ENCODE measurements at regions not wholly inside any gene's neighbourhood (a gene's known extent, or its start where the extent isn't known, plus 50 kb on each side); places are given as distances from the start of the nearest gene placed in this dataset.

DNA sequence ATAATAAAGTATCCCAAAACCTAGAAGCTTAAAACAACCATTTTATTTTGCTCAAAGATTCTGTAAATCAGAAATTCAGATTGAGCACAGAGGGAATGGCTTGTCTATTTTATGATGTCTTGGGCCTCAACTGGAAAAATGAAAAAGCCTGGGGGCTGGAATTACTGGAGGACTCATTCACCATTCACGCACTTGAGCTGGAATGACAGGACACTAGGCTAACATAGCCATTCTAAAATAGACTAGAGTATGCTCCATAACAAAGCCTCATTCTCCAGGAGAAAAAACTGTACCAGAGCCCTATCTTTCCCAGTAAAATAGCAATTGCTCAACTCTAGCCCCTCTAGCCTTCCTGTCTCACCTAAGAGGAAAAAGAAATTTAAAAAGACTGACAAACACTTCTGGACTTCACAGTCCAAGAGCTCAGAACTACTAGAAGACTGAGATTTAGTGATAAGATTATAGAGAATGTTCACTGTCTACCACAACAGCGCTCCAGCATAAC lies 145.4 kb upstream of the BTBD3 start:
- H3K27me3 Mint-ChIP-seq (ENCODE audit: low read depth), result no peaks in the 10 kb centered on the region
- no peak for DNase-seq (ENCODE audit: low read depth, low spot score)
- peaks cover 7% of the 10 kb centered on the region for H3K36me3 Mint-ChIP-seq (ENCODE audit: low read depth)
- TF ChIP-seq, protein P1, sequence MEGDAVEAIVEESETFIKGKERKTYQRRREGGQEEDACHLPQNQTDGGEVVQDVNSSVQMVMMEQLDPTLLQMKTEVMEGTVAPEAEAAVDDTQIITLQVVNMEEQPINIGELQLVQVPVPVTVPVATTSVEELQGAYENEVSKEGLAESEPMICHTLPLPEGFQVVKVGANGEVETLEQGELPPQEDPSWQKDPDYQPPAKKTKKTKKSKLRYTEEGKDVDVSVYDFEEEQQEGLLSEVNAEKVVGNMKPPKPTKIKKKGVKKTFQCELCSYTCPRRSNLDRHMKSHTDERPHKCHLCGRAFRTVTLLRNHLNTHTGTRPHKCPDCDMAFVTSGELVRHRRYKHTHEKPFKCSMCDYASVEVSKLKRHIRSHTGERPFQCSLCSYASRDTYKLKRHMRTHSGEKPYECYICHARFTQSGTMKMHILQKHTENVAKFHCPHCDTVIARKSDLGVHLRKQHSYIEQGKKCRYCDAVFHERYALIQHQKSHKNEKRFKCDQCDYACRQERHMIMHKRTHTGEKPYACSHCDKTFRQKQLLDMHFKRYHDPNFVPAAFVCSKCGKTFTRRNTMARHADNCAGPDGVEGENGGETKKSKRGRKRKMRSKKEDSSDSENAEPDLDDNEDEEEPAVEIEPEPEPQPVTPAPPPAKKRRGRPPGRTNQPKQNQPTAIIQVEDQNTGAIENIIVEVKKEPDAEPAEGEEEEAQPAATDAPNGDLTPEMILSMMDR (conservative IDR thresholded peaks at IDR 0.05), result no peak
- no peak overlapping the region for H3K4me3 Mint-ChIP-seq
- H3K27ac Mint-ChIP-seq (ENCODE audit: unreplicated experiment), result peak overlapping the region; percentile 46
- peaks cover 14% of the 10 kb centered on the region for H3K9me3 Mint-ChIP-seq
- peaks cover 53% of the 10 kb centered on the region for H3K4me1 Mint-ChIP-seq

DNA sequence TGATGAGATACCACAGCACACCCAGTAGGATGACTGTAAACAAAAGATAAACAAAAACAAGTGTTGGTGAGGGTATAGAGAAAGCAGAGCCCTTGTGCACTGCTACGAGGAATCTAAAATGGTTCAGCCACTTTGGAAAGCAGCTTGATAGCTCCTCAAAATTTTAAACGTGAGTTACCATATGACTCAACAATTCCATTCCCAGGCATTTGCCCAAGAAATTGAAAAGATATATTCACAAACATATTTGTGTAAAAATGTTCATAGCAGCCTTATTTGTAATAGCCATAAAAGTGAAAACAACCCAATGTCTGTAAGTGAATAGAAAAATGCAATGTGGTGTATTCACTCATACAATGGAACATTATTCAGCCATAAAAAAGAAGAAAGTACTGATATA lies 141.0 kb upstream of the BTBD3 start:
- TF ChIP-seq, protein P1 (conservative IDR thresholded peaks at IDR 0.05), result no peak
- Mint-ChIP-seq H3K4me3 (no peak overlapping the region), H3K9me3 (peaks cover 12% of the 10 kb centered on the region), H3K27me3 (ENCODE audit: low read depth) (no peaks in the 10 kb centered on the region), H3K36me3 (ENCODE audit: low read depth) (peaks cover 7% of the 10 kb centered on the region), H3K27ac (ENCODE audit: unreplicated experiment) (no peak overlapping the region), H3K4me1 (peaks cover 36% of the 10 kb centered on the region)
- DNase-seq (ENCODE audit: low read depth, low spot score), result no peak

DNA sequence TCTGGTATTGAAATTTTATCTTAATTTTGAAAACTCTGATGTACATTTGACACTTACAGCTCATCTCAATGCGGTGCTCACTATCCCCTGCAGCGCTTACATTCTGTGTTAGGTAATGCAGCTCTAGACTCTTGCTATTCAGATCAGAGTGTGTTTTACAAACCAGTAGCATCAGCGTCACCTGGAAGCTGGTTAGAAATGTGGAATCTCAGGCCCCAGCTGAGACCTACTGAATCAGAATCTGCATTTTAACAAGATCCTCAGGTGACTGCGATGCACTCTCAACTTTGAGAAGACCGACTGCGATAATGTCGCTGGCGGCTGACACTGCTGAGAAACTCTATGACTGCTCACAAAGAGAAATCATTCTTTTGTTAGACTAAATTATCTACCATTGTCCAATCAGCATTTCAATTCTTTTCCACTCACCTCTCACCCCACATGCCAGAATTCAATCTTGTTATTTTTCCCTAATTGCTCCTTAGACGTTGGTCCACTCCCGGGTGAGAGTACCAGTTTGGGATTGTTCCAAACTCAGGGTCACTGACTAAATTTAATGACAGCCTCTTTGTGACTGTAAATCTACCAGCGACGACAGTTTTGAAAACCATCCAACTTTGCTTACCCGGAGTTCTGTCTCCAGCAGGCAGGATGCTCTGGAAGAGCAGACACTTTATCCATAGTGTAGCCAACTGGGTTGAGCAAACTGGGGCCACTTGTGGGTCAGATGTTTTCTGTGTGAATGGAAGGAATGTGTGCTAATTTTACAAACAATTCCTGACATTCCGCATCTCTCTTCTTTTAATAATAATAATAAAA lies 140.1 kb upstream of the BTBD3 start:
- H3K4me3 Mint-ChIP-seq, result no peak overlapping the region
- no peaks in the 10 kb centered on the region for H3K27me3 Mint-ChIP-seq (ENCODE audit: low read depth)
- peaks cover 27% of the 10 kb centered on the region for H3K4me1 Mint-ChIP-seq
- TF ChIP-seq, protein P1 (conservative IDR thresholded peaks at IDR 0.05), result no peak
- no peak overlapping the region for H3K27ac Mint-ChIP-seq (ENCODE audit: unreplicated experiment)
- peaks cover 5% of the 10 kb centered on the region for H3K36me3 Mint-ChIP-seq (ENCODE audit: low read depth)
- no peak for DNase-seq (ENCODE audit: low read depth, low spot score)
- peaks cover 10% of the 10 kb centered on the region for H3K9me3 Mint-ChIP-seq

DNA sequence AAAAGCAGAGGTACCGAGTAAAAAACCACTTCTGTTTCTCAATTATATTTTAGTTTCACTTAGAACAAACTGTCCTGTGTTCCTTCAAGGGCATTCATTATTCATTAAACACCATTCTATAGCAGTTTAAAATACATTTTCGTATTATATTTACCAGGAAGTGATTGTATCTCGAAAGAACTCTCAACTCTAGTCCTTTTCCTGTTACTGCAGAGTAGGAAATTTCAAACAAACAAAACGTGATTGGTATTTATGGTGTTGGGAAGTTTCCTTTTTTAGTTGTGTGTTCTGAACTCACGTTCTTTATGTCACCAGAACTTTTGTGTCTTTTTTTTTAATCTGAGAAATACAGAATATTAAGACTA lies 139.5 kb upstream of the BTBD3 start:
- Mint-ChIP-seq H3K27ac (ENCODE audit: unreplicated experiment) (no peak overlapping the region), H3K4me1 (peaks cover 22% of the 10 kb centered on the region), H3K27me3 (ENCODE audit: low read depth) (no peaks in the 10 kb centered on the region), H3K4me3 (no peak overlapping the region), H3K36me3 (ENCODE audit: low read depth) (peaks cover 2% of the 10 kb centered on the region), H3K9me3 (peaks cover 6% of the 10 kb centered on the region)
- TF ChIP-seq, protein P1 (conservative IDR thresholded peaks at IDR 0.05), result no peak
- DNase-seq (ENCODE audit: low read depth, low spot score), result no peak

DNA sequence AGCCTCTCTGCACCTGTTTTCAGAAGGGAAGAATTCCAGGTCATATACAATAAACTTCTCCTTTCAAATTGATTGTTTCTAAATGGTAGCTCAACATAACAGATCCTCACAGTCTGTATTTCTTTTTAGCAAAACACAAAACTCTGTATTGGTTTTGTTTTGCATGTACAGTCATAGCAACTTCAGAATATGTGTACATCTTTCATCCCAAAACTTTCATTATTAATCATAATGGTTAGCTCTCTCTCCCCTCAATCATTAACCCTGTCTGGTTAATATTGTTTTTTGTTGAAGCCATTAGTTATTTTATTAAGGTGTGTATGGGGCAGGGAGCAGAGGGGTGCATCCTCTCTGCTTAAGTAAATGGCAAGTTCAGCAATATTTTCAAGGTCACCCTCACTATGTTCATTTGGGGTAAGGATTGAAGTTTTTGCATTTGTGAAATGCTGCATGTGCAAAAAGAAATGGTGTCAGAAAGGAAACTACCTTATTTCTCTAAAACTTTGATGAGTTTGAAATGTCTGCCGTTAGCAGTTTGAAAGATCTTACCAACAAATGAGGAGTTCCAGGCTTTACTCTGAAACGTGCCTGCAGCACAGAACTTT lies 136.8 kb upstream of the BTBD3 start:
- H3K4me1 Mint-ChIP-seq, result peaks cover 26% of the 10 kb centered on the region

More for the DNA sequence above, 136.8 kb upstream of the BTBD3 start:
- Mint-ChIP-seq H3K9me3 (peaks cover 3% of the 10 kb centered on the region), H3K36me3 (ENCODE audit: low read depth) (no peaks in the 10 kb centered on the region), H3K27me3 (ENCODE audit: low read depth) (no peaks in the 10 kb centered on the region), H3K27ac (ENCODE audit: unreplicated experiment) (no peak overlapping the region), H3K4me3 (no peak overlapping the region)
- TF ChIP-seq, protein P1 (conservative IDR thresholded peaks at IDR 0.05), result no peak
- no peak for DNase-seq (ENCODE audit: low read depth, low spot score)

Measured in neural crest cell (in vitro differentiated cells).